GM12892 (cell line): ENCODE measurements at regions not wholly inside any gene's neighbourhood (a gene's known extent, or its start where the extent isn't known, plus 50 kb on each side); places are given as distances from the start of the nearest gene placed in this dataset.

ENCODE experiments used
- POLR2A ChIP-seq: IDR thresholded peaks from 2 replicates; pipeline ENCODE4 v1.6.1; 2011; ENCODE audit warnings: low read depth, low read length, control low read depth
- POLR2AphosphoS5 ChIP-seq: IDR thresholded peaks from 2 replicates; pipeline ENCODE4 v1.6.1; 2011; ENCODE audit warnings: low read depth, low read length, control low read depth
- TAF1 ChIP-seq: IDR thresholded peaks from 2 replicates; pipeline ENCODE4 v1.6.1; 2011; ENCODE audit warnings: low read depth, mild to moderate bottlenecking, control low read depth, low read length, borderline replicate concordance

DNA sequence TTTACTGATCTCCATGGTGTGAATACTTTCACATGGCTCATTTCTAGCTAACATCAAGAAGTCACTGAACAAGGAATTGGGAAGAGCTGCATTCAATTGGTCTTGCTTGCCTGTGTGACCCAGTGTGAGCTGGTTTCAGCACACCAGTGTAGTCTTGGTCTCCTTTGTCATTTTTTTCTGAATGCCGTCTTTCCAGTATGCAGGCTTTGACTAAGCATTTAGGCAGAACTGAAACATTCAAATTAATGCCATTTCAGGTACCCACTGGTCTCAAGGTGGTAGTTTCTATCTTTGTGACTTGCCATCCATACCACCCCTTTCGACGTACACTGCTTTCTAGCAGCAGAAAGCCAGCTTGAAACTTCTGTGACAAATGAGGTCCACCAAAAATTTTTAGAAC is 550.5 kb upstream of the BOD1L1 start:
- TF ChIP-seq POLR2A (no peak), POLR2AphosphoS5 (no peak), TAF1 (no peak)
